Mesothelial cell of epicardium (in vitro differentiated cells): ENCODE measurements at regions not wholly inside any gene's neighbourhood (a gene's known extent, or its start where the extent isn't known, plus 50 kb on each side); places are given as distances from the start of the nearest gene placed in this dataset.

Source experiments
- DNase-seq, 2 experiments: peaks; one replicate each; pipeline ENCODE4 v3.0.0; 2021; ENCODE audit warnings: low spot score in 2 of 2; ENCODE audit not compliant: unreplicated experiment in 2 of 2
- H3K27ac Mint-ChIP-seq: 2 replicates; pipeline ENCODE4 v1.8.0; 2021; ENCODE audit warnings: mixed read lengths
- H3K27me3 Mint-ChIP-seq: 2 replicates; pipeline ENCODE4 v1.8.0; 2021; ENCODE audit warnings: low read depth, mixed read lengths
- H3K36me3 Mint-ChIP-seq: 2 replicates; pipeline ENCODE4 v1.8.0; 2021; ENCODE audit warnings: mixed read lengths
- H3K4me1 Mint-ChIP-seq: 2 replicates; pipeline ENCODE4 v1.8.0; 2021; ENCODE audit warnings: mixed read lengths
- H3K4me3 Mint-ChIP-seq: 2 replicates; pipeline ENCODE4 v1.8.0; 2021; ENCODE audit warnings: mild to moderate bottlenecking, moderate library complexity, mixed read lengths
- H3K9me3 Mint-ChIP-seq: 2 replicates; pipeline ENCODE4 v1.8.0; 2021; ENCODE audit warnings: mixed read lengths
- TF ChIP-seq, protein P1 (sequence below): fragments of 200-600 bp; sonication (generic); IDR thresholded peaks from one replicate; pipeline ENCODE4 v1.5.0; 2021; ENCODE audit warnings: antibody characterized with exemption; ENCODE audit not compliant: unreplicated experiment

GRCh38 chr4:66853845-66854244 lies 691.5 kb downstream of the CENPC start:
- H3K27ac Mint-ChIP-seq: no peak overlapping the region
- no peaks in the 10 kb centered on the region for H3K27me3 Mint-ChIP-seq
- H3K4me1 Mint-ChIP-seq: no peaks in the 10 kb centered on the region
- H3K36me3 Mint-ChIP-seq: no peaks in the 10 kb centered on the region
- DNase-seq: no peak
- no peak overlapping the region for H3K4me3 Mint-ChIP-seq
- TF ChIP-seq, protein P1, sequence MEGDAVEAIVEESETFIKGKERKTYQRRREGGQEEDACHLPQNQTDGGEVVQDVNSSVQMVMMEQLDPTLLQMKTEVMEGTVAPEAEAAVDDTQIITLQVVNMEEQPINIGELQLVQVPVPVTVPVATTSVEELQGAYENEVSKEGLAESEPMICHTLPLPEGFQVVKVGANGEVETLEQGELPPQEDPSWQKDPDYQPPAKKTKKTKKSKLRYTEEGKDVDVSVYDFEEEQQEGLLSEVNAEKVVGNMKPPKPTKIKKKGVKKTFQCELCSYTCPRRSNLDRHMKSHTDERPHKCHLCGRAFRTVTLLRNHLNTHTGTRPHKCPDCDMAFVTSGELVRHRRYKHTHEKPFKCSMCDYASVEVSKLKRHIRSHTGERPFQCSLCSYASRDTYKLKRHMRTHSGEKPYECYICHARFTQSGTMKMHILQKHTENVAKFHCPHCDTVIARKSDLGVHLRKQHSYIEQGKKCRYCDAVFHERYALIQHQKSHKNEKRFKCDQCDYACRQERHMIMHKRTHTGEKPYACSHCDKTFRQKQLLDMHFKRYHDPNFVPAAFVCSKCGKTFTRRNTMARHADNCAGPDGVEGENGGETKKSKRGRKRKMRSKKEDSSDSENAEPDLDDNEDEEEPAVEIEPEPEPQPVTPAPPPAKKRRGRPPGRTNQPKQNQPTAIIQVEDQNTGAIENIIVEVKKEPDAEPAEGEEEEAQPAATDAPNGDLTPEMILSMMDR: no peak
- no peaks in the 10 kb centered on the region for H3K9me3 Mint-ChIP-seq

DNA sequence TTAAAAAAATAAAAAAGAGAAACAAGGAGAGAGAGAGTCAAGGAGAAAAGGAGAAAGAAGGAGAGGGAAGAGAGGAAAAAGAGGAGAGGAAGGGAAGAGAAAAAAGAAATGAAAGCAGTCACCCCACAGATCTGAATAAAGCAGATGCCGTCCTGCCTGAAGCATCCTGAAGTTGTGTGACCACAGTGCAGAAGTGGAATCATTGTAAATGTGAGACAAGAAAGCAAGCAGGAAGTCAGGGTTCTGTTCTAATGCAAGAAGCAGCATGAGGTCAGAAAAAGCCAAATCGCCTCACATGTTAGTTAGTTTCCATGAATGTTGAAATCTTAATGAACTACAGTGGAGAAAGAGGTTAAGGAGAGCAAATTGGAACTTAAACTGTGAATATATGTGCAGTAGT lies 692.5 kb downstream of the CENPC start:
- no peak for DNase-seq
- Mint-ChIP-seq H3K27ac (no peak overlapping the region), H3K4me3 (no peak overlapping the region), H3K4me1 (no peaks in the 10 kb centered on the region), H3K27me3 (no peaks in the 10 kb centered on the region), H3K36me3 (no peaks in the 10 kb centered on the region), H3K9me3 (no peaks in the 10 kb centered on the region)
- TF ChIP-seq, protein P1: no peak

DNA sequence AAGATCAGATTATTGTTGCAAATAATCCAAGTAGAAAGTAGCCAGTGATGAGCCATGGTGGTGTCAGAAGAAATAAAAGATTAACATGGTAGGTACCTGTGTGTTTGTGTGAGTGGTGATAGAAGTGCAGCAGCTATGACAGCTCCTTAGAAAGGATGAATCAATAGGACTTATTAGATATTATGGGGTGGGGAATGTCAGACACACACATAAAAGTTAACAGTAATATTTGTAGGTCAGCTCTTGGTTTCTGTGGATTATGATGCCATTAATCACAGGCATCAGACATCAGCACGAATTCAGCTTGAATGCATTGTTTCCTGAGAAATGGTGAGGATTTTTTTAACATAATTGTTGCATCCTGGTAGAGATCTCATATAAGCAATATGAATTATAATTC lies 695.7 kb downstream of the CENPC start:
- no peak overlapping the region for H3K27ac Mint-ChIP-seq
- DNase-seq: no peak
- TF ChIP-seq, protein P1: no peak
- no peaks in the 10 kb centered on the region for H3K4me1 Mint-ChIP-seq
- no peaks in the 10 kb centered on the region for H3K27me3 Mint-ChIP-seq
- H3K4me3 Mint-ChIP-seq: no peak overlapping the region
- H3K36me3 Mint-ChIP-seq: no peaks in the 10 kb centered on the region
- H3K9me3 Mint-ChIP-seq: no peaks in the 10 kb centered on the region

GRCh38 chr4:66842724-66843088 lies 702.6 kb downstream of the CENPC start:
- Mint-ChIP-seq H3K4me1 (no peaks in the 10 kb centered on the region), H3K27me3 (no peaks in the 10 kb centered on the region), H3K9me3 (peaks cover 15% of the 10 kb centered on the region), H3K36me3 (peaks cover 7% of the 10 kb centered on the region), H3K4me3 (no peak overlapping the region), H3K27ac (no peak overlapping the region)
- no peak for DNase-seq
- TF ChIP-seq, protein P1: no peak

DNA sequence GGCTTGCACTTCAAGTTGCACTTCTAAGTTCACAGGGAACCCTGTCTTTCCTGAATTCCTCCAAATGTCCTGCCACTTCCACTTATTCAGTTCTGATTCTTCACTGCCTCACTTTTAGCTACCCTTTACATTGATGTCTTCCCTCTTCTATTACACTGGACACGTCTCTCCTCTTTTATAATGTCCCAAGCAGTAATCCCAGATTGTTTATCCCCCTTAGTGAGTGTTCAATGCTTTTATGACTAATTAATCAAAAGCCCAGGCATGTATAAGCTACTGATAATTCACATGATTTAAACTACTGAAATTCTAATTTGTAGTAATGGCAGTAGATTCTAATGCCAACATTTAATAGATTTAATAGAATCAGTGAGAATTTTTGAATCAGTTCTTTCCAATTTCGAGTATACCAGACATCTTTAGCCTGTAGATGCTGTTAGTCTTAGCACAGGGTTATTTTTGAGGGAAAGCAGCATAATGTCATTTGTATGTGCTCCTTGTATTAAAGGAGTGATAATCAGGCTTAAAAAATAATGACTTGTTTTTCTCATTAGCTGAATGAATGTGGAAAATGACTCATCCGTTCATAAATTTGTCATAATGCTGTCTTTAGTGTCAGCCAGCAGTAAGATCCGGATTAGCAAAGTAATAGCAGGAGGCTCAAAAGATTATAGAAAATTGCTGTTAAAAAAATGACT lies 703.1 kb downstream of the CENPC start:
- Mint-ChIP-seq H3K36me3 (peaks cover 7% of the 10 kb centered on the region), H3K4me3 (no peak overlapping the region), H3K27ac (no peak overlapping the region), H3K9me3 (peaks cover 15% of the 10 kb centered on the region), H3K27me3 (no peaks in the 10 kb centered on the region), H3K4me1 (peaks cover 4% of the 10 kb centered on the region)
- no peak for DNase-seq
- TF ChIP-seq, protein P1: no peak

GRCh38 chr4:66840178-66840577 lies 705.1 kb downstream of the CENPC start:
- Mint-ChIP-seq H3K9me3 (peaks cover 15% of the 10 kb centered on the region), H3K4me1 (peaks cover 6% of the 10 kb centered on the region), H3K27me3 (no peaks in the 10 kb centered on the region), H3K27ac (no peak overlapping the region), H3K4me3 (no peak overlapping the region), H3K36me3 (peaks cover 7% of the 10 kb centered on the region)
- TF ChIP-seq, protein P1: no peak
- DNase-seq: no peak
